ENCODE measurements at regions not wholly inside any gene's neighbourhood (a gene's known extent, or its start where the extent isn't known, plus 50 kb on each side); places are given as distances from the start of the nearest gene placed in this dataset.
"Not testable (repeated sequence)": the region's sequence is repeated elsewhere in the genome, so short reads cannot be mapped to it uniquely, and the experiment has no call there.

DNA sequence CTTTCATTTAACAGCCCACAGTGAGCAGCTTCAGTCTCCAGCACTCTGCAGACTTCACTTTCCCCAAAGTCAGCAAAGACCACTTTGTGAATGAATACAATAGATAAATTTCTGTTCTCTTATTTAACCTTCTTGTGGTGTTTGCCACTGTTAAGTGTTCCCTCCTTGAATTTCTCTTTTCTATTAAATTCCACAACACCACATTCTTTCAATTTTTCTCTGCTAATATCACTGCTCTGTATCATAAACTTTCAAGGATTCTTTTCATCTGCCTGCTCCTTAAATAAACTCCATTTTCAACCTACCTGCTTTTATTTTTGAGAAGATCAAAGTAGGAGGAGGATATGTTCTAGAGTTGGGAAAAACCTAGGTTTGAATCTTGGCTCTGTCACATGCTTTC is 739.5 kb upstream of the GRAMD2B start:
- Mint-ChIP-seq H3K4me3 (no peak overlapping the region), H3K36me3 (no peaks in the 10 kb centered on the region), H3K9me3 (peaks cover 5 to 19% (median 10%) of the 10 kb centered on the region in 3 donors), H3K4me1 (no peaks in the 10 kb centered on the region), H3K27me3 (no peaks in the 10 kb centered on the region), H3K27ac (no peak overlapping the region)
- Histone ChIP-seq H3K4me1 (ENCODE audit: control insufficient read depth in 1 of 2, extremely low read depth in 1 of 2, insufficient read depth in 2 of 2, low read length in 2 of 2) (no peaks in the 10 kb centered on the region), H3K4me3 (ENCODE audit: control insufficient read depth in 1 of 2, extremely low read depth in 1 of 2, low read length in 1 of 2) (no peak overlapping the region), H3K27ac (ENCODE audit: low read length) (no peak overlapping the region), H3K36me3 (ENCODE audit: control insufficient read depth in 2 of 2, extremely low read depth in 1 of 2, insufficient read depth in 1 of 2, low read length in 1 of 2) (no peaks in the 10 kb centered on the region), H3K27me3 (replicated peaks in 1 of 2; ENCODE audit: control insufficient read depth in 2 of 2, extremely low read depth in 1 of 2, insufficient read depth in 2 of 2, low read length in 1 of 2) (no peaks in the 10 kb centered on the region), H3K9me3 (no peaks in the 10 kb centered on the region)
- DNase-seq (no peak), ATAC-seq (replicated peaks in 1 of 4) (no peak)
- POLR2A ChIA-PET, result no interaction called here
- CTCF ChIA-PET, result no interaction called here

DNA sequence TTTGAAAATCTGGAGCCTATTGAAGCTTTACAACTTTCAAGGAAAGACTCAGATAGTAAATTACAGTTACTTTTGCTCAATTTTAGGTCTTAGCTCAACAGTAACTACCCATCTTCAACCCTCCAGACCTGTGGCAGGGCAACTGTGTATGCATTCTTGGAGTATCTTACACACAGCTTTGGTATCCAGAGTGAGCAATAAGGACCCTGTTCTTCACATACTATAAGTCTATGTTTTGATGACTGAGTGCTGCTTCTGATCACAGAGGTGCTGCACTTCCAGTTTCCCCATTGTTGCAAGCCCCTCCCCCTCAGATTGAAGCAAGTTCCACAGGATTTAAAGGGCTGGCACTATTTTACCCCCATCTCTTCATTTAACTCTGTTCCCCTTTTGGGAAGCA is 737.4 kb upstream of the GRAMD2B start:
- ChIA-PET POLR2A (no interaction called here), CTCF (no interaction called here)
- Histone ChIP-seq H3K9me3 (no peaks in the 10 kb centered on the region), H3K27ac (ENCODE audit: low read length) (no peak overlapping the region), H3K27me3 (replicated peaks in 1 of 2; ENCODE audit: control insufficient read depth in 2 of 2, extremely low read depth in 1 of 2, insufficient read depth in 2 of 2, low read length in 1 of 2) (no peaks in the 10 kb centered on the region), H3K36me3 (ENCODE audit: control insufficient read depth in 2 of 2, extremely low read depth in 1 of 2, insufficient read depth in 1 of 2, low read length in 1 of 2) (no peaks in the 10 kb centered on the region), H3K4me3 (ENCODE audit: control insufficient read depth in 1 of 2, extremely low read depth in 1 of 2, low read length in 1 of 2) (no peak overlapping the region), H3K4me1 (ENCODE audit: control insufficient read depth in 1 of 2, extremely low read depth in 1 of 2, insufficient read depth in 2 of 2, low read length in 2 of 2) (no peaks in the 10 kb centered on the region)
- ATAC-seq (replicated peaks in 1 of 4) (no peak), DNase-seq (no peak)
- Mint-ChIP-seq H3K4me3 (no peak overlapping the region), H3K9me3 (peaks cover 5 to 19% (median 15%) of the 10 kb centered on the region in 3 donors), H3K36me3 (no peaks in the 10 kb centered on the region), H3K4me1 (no peaks in the 10 kb centered on the region), H3K27ac (no peak overlapping the region), H3K27me3 (no peaks in the 10 kb centered on the region)

DNA sequence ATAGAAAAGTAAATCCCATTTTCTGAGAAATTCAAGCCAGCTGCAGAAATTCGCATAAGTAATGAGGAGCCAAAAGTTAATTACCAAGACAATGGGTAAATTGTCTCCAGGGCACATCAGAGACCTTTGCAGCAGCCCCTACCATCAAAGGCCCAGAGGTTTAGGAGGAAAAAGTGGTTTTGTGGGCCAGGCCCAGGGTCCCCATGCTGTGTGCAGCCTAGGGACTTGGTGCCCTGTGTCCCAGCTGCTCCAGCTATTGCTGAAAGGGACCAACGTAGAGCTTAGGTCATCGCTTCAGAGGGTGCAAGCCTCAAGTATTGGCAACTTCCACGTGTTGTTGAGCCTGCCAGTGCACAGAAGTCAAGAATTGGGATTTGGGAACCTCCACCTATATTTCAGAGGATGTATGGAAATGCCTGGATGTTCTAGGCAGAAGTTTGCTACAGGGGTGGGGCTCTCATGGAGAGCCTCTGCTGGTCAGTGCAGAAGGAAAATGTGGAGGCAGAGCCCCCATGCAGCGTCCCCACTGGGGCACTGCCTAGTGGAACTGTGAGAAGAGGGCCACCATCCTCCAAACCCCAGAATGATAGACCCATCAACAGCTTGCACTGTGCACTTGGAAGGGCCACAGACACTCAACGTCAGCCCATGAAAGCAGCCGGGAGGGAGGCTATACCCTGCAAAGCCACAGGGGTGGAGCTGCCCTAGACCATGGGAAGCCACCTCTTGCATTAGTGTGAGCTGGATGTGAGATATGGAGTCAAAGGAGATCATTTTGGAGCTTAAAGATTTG is 731.3 kb upstream of the GRAMD2B start:
- DNase-seq; H3K27ac Mint-ChIP-seq; ATAC-seq (replicated peaks in 1 of 4): not testable (repeated sequence)

DNA sequence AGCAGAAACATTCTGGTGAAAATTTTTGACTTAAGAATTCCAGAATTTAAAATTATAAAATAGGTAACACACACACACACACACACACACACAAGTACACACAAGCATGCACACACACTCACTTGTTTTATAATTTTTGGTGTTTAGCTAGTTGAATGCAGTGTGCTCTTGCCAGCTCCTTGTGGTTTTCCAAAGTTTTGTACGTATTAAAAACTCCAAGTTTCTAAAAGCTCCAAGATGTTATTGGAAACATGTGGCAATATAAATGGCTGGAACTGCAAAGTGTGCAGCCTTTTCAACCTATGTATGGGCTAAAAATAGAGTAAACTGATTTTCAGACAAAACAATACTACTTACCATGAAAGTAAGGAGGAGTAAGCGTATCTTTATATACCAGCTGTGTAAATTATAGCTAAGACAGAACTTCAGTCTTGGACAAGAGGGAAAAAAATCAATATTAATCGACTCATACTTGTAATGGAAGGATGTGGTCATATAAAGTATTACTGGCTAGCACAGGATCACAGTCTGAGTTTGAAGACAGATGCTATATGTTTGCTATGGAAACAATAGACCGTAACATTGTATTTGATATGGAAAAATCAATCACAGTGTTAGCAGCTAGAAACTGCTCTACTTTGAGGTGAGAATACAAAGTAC is 727.1 kb upstream of the GRAMD2B start:
- WGBS (ENCODE audit: insufficient coverage), result no CpG with 5 or more reads among the region's 4 CpGs
- no peaks in the 10 kb centered on the region for H3K27me3 Mint-ChIP-seq
- DNase-seq, result no peak

More for the DNA sequence above, 731.3 kb upstream of the GRAMD2B start:
- H3K4me3 ChIP-seq (ENCODE audit: control insufficient read depth in 1 of 2, extremely low read depth in 1 of 2, low read length in 1 of 2); H3K4me3 Mint-ChIP-seq; CTCF ChIA-PET; H3K27ac ChIP-seq (ENCODE audit: low read length); H3K36me3 Mint-ChIP-seq; H3K9me3 ChIP-seq; H3K4me1 Mint-ChIP-seq; H3K27me3 Mint-ChIP-seq; POLR2A ChIA-PET; H3K36me3 ChIP-seq (ENCODE audit: control insufficient read depth in 2 of 2, extremely low read depth in 1 of 2, insufficient read depth in 1 of 2, low read length in 1 of 2); H3K27me3 ChIP-seq (replicated peaks in 1 of 2; ENCODE audit: control insufficient read depth in 2 of 2, extremely low read depth in 1 of 2, insufficient read depth in 2 of 2, low read length in 1 of 2); H3K4me1 ChIP-seq (ENCODE audit: control insufficient read depth in 1 of 2, extremely low read depth in 1 of 2, insufficient read depth in 2 of 2, low read length in 2 of 2): not testable (repeated sequence)
- peaks cover 7 to 15% (median 8%) of the 10 kb centered on the region in 3 donors for H3K9me3 Mint-ChIP-seq
- WGBS (ENCODE audit: insufficient coverage), result 88% methylated on average over 4 of the region's 7 CpGs

DNA sequence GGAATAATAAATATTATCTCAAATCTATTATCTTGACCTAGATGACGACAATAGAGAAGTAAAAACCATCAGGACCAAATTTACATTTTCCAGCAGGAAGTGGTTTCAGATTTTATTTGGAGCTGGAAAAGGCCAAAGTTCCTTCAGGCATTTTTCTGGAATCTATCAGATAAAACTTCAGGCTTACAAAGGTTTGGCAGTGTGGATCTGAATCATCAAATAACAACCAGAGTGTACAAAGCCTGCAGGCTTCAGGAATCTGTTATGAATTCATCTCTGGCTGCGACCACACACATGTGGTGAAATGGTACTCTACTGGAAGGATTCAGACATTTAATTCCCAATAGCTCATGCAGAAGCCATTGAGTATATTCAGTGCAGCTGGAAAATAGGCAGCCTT is 726.4 kb upstream of the GRAMD2B start:
- Histone ChIP-seq H3K4me1 (ENCODE audit: control insufficient read depth in 1 of 2, extremely low read depth in 1 of 2, insufficient read depth in 2 of 2, low read length in 2 of 2) (no peaks in the 10 kb centered on the region), H3K27me3 (replicated peaks in 1 of 2; ENCODE audit: control insufficient read depth in 2 of 2, extremely low read depth in 1 of 2, insufficient read depth in 2 of 2, low read length in 1 of 2) (no peaks in the 10 kb centered on the region), H3K9me3 (no peaks in the 10 kb centered on the region), H3K27ac (ENCODE audit: low read length) (no peak overlapping the region), H3K36me3 (ENCODE audit: control insufficient read depth in 2 of 2, extremely low read depth in 1 of 2, insufficient read depth in 1 of 2, low read length in 1 of 2) (no peaks in the 10 kb centered on the region), H3K4me3 (ENCODE audit: control insufficient read depth in 1 of 2, extremely low read depth in 1 of 2, low read length in 1 of 2) (no peak overlapping the region)
- Mint-ChIP-seq H3K36me3 (no peaks in the 10 kb centered on the region), H3K4me1 (no peaks in the 10 kb centered on the region), H3K27ac (no peak overlapping the region), H3K27me3 (no peaks in the 10 kb centered on the region), H3K9me3 (peaks cover 5 to 10% (median 8%) of the 10 kb centered on the region in 3 donors), H3K4me3 (no peak overlapping the region)
- POLR2A ChIA-PET, result no interaction called here
- DNase-seq (no peak), ATAC-seq (replicated peaks in 1 of 4) (no peak)
- CTCF ChIA-PET, result no interaction called here
- WGBS (ENCODE audit: insufficient coverage), result no CpG with 5 or more reads among the region's 2 CpGs

More for the DNA sequence above, 727.1 kb upstream of the GRAMD2B start:
- Histone ChIP-seq H3K27ac (ENCODE audit: low read length) (no peak overlapping the region), H3K4me1 (ENCODE audit: control insufficient read depth in 1 of 2, extremely low read depth in 1 of 2, insufficient read depth in 2 of 2, low read length in 2 of 2) (no peaks in the 10 kb centered on the region), H3K27me3 (replicated peaks in 1 of 2; ENCODE audit: control insufficient read depth in 2 of 2, extremely low read depth in 1 of 2, insufficient read depth in 2 of 2, low read length in 1 of 2) (no peaks in the 10 kb centered on the region), H3K9me3 (no peaks in the 10 kb centered on the region), H3K4me3 (ENCODE audit: control insufficient read depth in 1 of 2, extremely low read depth in 1 of 2, low read length in 1 of 2) (no peak overlapping the region), H3K36me3 (ENCODE audit: control insufficient read depth in 2 of 2, extremely low read depth in 1 of 2, insufficient read depth in 1 of 2, low read length in 1 of 2) (no peaks in the 10 kb centered on the region)
- no peak for ATAC-seq (replicated peaks in 1 of 4)
- ChIA-PET CTCF (no interaction called here), POLR2A (no interaction called here)
- Mint-ChIP-seq H3K4me3 (no peak overlapping the region), H3K9me3 (peaks cover 5 to 12% (median 10%) of the 10 kb centered on the region in 3 donors), H3K27ac (no peak overlapping the region), H3K36me3 (no peaks in the 10 kb centered on the region), H3K4me1 (no peaks in the 10 kb centered on the region)

DNA sequence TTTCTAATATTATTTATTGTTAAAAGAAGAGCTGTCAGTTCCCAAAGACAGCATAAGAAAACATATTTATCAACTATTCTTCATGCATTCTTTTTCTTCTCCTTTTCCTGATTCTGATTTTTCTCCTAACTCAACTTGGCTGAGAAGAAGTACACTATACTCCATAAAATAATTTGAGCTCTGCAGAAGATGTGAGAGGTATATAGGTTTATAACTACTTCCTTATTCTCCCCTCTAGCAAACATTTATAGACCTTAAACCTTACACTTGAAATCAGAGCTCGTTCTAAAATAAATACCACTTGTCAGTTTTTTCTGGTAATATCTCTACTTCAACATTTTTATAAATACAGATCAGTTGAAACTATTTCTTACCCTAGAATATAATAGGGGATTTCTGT is 724.8 kb upstream of the GRAMD2B start:
- DNase-seq (no peak), ATAC-seq (replicated peaks in 1 of 4) (no peak)
- no peak overlapping the region for H3K27ac Mint-ChIP-seq
- Histone ChIP-seq H3K9me3 (no peaks in the 10 kb centered on the region), H3K4me3 (ENCODE audit: control insufficient read depth in 1 of 2, extremely low read depth in 1 of 2, low read length in 1 of 2) (no peak overlapping the region), H3K27ac (ENCODE audit: low read length) (no peak overlapping the region), H3K4me1 (ENCODE audit: control insufficient read depth in 1 of 2, extremely low read depth in 1 of 2, insufficient read depth in 2 of 2, low read length in 2 of 2) (no peaks in the 10 kb centered on the region), H3K27me3 (replicated peaks in 1 of 2; ENCODE audit: control insufficient read depth in 2 of 2, extremely low read depth in 1 of 2, insufficient read depth in 2 of 2, low read length in 1 of 2) (no peaks in the 10 kb centered on the region), H3K36me3 (ENCODE audit: control insufficient read depth in 2 of 2, extremely low read depth in 1 of 2, insufficient read depth in 1 of 2, low read length in 1 of 2) (no peaks in the 10 kb centered on the region)
- WGBS (ENCODE audit: insufficient coverage), result no CpG with 5 or more reads among the region's 1 CpG
- CTCF ChIA-PET, result no interaction called here
- H3K9me3 Mint-ChIP-seq, result peaks cover 5 to 10% (median 6%) of the 10 kb centered on the region in 3 donors
- H3K4me1 Mint-ChIP-seq, result no peaks in the 10 kb centered on the region
- POLR2A ChIA-PET, result interaction anchor here in 1 of 2 donors (0.7 kb wide), 1 partner anchor 518 kb away, joined by 3 read pairs; no protein-coding TSS in a partner anchor
- H3K4me3 Mint-ChIP-seq, result no peak overlapping the region
- no peaks in the 10 kb centered on the region for H3K36me3 Mint-ChIP-seq
- no peaks in the 10 kb centered on the region for H3K27me3 Mint-ChIP-seq

All from T-cell (primary cell).